AG10803 (cell line): ENCODE measurements at regions not wholly inside any gene's neighbourhood (a gene's known extent, or its start where the extent isn't known, plus 50 kb on each side); places are given as distances from the start of the nearest gene placed in this dataset.

Source experiments
- DNase-seq: peaks from one replicate; pipeline ENCODE4 v3.0.0; 2010; ENCODE audit warnings: low read depth
- H3K4me3 ChIP-seq: 2 replicates; pipeline ENCODE4 v1.5.1; 2011; ENCODE audit warnings: mild to moderate bottlenecking, low read length, control low read depth
- TF ChIP-seq, protein P1 (sequence below): conservative IDR thresholded peaks from 2 replicates; pipeline ENCODE4 v1.5.1; 2011; ENCODE audit warnings: mild to moderate bottlenecking, low read length, control low read depth, inconsistent platforms

DNA sequence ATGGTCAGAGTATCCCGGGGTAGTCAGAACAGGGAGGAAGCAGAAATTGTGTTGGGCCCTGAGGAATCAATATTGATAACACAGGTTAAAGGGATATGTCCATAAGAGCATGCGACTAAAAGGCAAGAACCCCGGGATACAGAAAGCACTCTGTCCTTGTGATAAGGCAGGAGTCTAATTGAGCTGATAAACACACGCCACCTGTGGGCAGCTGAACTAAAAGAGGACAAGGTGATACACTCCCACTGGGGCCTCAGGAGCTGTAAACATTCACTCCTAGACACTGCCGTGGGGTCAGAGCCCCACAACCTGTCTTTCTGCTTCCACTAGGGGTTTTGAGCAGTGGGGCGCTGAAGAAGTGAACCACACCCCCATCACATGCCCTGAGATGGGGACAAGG, 144.7 kb upstream of the MPDZ start:
- DNase-seq, result no peak
- H3K4me3 ChIP-seq, result no peak overlapping the region
- TF ChIP-seq, protein P1, sequence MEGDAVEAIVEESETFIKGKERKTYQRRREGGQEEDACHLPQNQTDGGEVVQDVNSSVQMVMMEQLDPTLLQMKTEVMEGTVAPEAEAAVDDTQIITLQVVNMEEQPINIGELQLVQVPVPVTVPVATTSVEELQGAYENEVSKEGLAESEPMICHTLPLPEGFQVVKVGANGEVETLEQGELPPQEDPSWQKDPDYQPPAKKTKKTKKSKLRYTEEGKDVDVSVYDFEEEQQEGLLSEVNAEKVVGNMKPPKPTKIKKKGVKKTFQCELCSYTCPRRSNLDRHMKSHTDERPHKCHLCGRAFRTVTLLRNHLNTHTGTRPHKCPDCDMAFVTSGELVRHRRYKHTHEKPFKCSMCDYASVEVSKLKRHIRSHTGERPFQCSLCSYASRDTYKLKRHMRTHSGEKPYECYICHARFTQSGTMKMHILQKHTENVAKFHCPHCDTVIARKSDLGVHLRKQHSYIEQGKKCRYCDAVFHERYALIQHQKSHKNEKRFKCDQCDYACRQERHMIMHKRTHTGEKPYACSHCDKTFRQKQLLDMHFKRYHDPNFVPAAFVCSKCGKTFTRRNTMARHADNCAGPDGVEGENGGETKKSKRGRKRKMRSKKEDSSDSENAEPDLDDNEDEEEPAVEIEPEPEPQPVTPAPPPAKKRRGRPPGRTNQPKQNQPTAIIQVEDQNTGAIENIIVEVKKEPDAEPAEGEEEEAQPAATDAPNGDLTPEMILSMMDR, result no peak

DNA sequence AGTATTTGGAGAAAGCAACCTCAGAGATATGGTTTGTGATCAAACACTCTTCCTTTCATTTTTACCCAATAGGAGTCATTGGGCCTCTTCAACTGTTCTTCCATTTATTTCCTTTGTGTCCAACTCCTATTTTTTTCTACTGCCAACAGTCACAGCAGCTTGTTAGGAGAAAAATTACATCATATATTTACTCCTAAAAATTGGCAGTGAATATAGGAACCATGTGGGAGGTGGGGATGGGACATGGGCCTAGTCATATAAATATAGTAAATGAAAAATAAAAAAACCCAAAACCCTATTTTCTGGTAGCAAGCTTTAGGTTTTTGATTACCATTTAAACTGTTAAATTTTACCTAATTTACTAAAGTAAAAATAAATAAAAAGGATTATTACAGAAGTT, 134.9 kb upstream of the MPDZ start:
- H3K4me3 ChIP-seq, result no peak overlapping the region
- DNase-seq, result no peak
- TF ChIP-seq, protein P1, result no peak

DNA sequence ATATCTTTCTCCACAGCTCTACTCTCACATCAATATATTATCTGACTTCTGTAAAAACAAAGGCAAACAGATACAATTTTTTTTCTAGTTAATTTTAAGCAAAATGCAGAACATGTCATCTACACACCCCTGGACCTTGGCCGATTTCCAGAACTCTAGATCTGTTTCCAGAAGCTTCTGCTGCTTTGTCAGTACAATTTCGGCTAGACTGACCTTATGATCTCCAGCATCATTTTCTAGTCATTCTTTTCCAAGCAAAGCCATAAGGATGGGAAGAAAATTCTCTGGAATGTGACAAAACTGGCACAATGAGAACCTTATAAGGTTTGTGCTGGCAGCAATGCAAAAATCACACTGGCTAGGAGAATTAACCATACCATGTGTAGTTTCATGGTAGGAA, 132.8 kb upstream of the MPDZ start:
- DNase-seq, result peak; percentile 41
- H3K4me3 ChIP-seq, result no peak overlapping the region
- TF ChIP-seq, protein P1, result no peak

DNA sequence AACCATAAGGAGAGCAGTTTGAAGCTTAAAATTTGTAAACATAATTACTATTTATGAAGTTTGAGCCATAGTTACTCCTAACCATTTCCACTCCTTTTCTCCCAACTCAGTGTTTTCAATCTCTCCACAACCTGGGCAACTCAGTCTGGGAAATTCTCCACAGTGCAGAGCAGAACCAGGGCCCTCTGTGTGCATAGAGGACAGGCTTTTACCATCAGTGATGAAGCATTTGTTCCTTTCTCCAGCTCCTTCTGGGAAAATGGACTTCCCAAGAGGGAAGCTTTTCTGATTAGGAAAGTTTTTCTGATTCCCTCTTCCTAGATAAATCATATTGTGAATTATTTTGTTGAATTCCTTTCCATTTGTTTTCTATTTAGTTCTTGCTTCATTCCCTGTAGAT, 132.3 kb upstream of the MPDZ start:
- TF ChIP-seq, protein P1, result no peak
- DNase-seq, result no peak

DNA sequence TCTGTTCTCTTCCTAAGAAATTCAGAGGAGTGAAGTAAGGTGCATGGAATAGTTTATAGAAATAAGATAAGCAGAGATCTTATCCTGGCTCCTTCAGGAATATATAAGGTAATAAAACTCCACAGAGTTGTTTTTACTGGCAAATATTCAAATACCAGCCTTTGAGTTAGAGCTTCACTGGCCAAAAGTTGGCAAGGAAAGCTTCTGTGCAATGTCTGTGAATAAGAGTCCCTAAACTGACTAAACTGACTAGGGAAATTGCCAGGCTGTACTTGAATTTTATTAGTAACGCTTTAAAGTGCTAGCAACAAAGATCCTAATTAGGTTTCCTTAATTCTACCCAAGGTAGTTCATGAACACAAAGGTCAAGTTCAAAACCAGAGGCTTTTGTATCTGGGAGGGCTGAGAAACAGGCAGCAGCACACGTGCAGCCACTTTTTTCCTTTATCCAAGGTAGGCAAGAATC, 131.1 kb upstream of the MPDZ start:
- H3K4me3 ChIP-seq, result no peak overlapping the region
- TF ChIP-seq, protein P1, result no peak
- peak; percentile 33 for DNase-seq

More for the DNA sequence above, 132.3 kb upstream of the MPDZ start:
- H3K4me3 ChIP-seq, result no peak overlapping the region

DNA sequence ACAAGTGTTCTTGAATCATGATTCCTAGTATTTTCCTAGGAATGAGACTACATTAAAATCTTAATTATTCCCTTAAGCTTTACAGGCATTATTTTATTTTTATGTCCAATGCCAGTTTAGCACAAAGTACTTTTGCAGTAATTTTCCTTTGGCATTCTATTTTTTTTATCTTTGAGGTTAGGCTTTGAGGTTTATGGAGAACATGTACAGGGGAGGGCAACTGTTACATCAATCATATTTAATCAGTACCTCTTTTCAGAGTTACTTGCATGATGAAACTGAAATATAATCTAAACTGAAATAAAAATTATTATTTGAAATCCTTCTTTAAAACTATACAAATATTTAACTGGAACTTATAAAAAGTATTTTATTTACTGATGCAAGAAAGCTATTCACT, 118.2 kb upstream of the MPDZ start:
- DNase-seq, result no peak
- no peak overlapping the region for H3K4me3 ChIP-seq
- TF ChIP-seq, protein P1, result no peak

DNA sequence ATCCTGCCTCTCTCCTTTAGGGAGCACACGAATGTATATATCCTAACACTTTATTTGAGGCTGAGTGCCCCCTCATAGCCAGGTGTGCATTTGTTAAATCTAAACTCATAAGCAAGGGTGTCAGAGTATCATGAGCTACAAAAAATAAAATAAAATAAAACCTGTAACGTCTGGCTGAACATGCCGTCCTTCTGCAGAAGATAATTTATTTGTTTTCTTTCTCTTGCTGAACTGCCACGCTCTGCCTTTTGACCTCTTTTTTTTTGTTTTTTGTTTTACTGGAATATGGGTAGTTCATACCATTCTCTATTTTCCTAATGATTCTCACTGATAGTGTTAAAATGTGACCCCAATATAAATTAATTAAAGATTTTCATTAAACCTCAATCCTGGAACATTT, 117.7 kb upstream of the MPDZ start:
- H3K4me3 ChIP-seq, result no peak overlapping the region
- DNase-seq, result no peak
- TF ChIP-seq, protein P1, result no peak
